GM23338 (cell line): ENCODE measurements at regions not wholly inside any gene's neighbourhood (a gene's known extent, or its start where the extent isn't known, plus 50 kb on each side); places are given as distances from the start of the nearest gene placed in this dataset.

Source experiments
- ATAC-seq: fragments of 200-7000 bp; cut with Tn5 transposase; 3 replicates; pipeline ENCODE4 v1.9.1; 2020
- DNase-seq: peaks from one replicate; pipeline ENCODE4 v3.0.0-alpha.2; 2015; ENCODE audit warnings: low spot score
- H2AFZ ChIP-seq: fragments of 200-600 bp; sonication (generic); 2 replicates; pipeline ENCODE4 v1.8.0; 2016; ENCODE audit warnings: antibody characterized with exemption, mild to moderate bottlenecking, moderate library complexity
- H3F3A ChIP-seq: fragments of 200-600 bp; sonication (generic); replicated peaks from 2 replicates; pipeline ENCODE4 v1.8.0; 2017; ENCODE audit warnings: antibody characterized with exemption, mixed run types, low read depth
- H3K27ac ChIP-seq: fragments of 200-600 bp; sonication (generic); 2 replicates; pipeline ENCODE4 v1.6.1; 2016; ENCODE audit warnings: low read depth
- H3K27me3 ChIP-seq: fragments of 200-600 bp; sonication (generic); 2 replicates; pipeline ENCODE4 v1.8.0; 2016; ENCODE audit warnings: mild to moderate bottlenecking, mixed run types, moderate library complexity; ENCODE audit not compliant: insufficient read depth
- H3K36me3 ChIP-seq: fragments of 200-600 bp; sonication (generic); 2 replicates; pipeline ENCODE4 v1.8.0; 2016; ENCODE audit warnings: mild to moderate bottlenecking; ENCODE audit not compliant: insufficient read depth
- H3K4me1 ChIP-seq: fragments of 200-600 bp; sonication (generic); 2 replicates; pipeline ENCODE4 v1.8.0; 2016; ENCODE audit warnings: mild to moderate bottlenecking, moderate library complexity; ENCODE audit not compliant: insufficient read depth
- H3K4me2 ChIP-seq: fragments of 200-600 bp; sonication (generic); 2 replicates; pipeline ENCODE4 v1.7.1; 2017; ENCODE audit warnings: mixed run types
- H3K4me3 ChIP-seq: fragments of 200-600 bp; sonication (generic); 2 replicates; pipeline ENCODE4 v1.6.1; 2016; ENCODE audit warnings: mixed run types
- H3K79me2 ChIP-seq: fragments of 200-600 bp; sonication (generic); replicated peaks from 2 replicates; pipeline ENCODE4 v1.8.0; 2017; ENCODE audit warnings: mild to moderate bottlenecking; ENCODE audit not compliant: insufficient read depth
- H3K9me2 ChIP-seq: fragments of 200-600 bp; sonication (generic); 2 replicates; pipeline ENCODE4 v1.8.0; 2017; ENCODE audit not compliant: insufficient read depth
- H4K20me1 ChIP-seq: fragments of 200-600 bp; sonication (generic); replicated peaks from 2 replicates; pipeline ENCODE4 v1.8.0; 2017; ENCODE audit warnings: mild to moderate bottlenecking; ENCODE audit not compliant: insufficient read depth
- H3K27ac Mint-ChIP-seq: 2 replicates; pipeline ENCODE4 v1.8.0; 2020; ENCODE audit warnings: inconsistent platforms, mild to moderate bottlenecking, moderate library complexity, mixed read lengths
- H3K27me3 Mint-ChIP-seq: 3 replicates; pipeline ENCODE4 v1.8.0; 2022; ENCODE audit warnings: low read depth, mild to moderate bottlenecking, moderate library complexity, mixed read lengths, inconsistent platforms; ENCODE audit not compliant: insufficient read depth, poor library complexity
- H3K36me3 Mint-ChIP-seq: 3 replicates; pipeline ENCODE4 v1.8.0; 2021; ENCODE audit warnings: low read depth, mild to moderate bottlenecking, inconsistent platforms, moderate library complexity, mixed read lengths
- H3K4me1 Mint-ChIP-seq: 3 replicates; pipeline ENCODE4 v1.8.0; 2020; ENCODE audit warnings: mild to moderate bottlenecking, inconsistent platforms, mixed read lengths
- H3K4me3 Mint-ChIP-seq: 3 replicates; pipeline ENCODE4 v1.8.0; 2021; ENCODE audit warnings: moderate library complexity, mild to moderate bottlenecking, inconsistent platforms, mixed read lengths
- H3K9me3 Mint-ChIP-seq: 3 replicates; pipeline ENCODE4 v1.8.0; 2020; ENCODE audit warnings: moderate library complexity, mild to moderate bottlenecking, inconsistent platforms, mixed read lengths
- CREB1 ChIP-seq: fragments of 250-450 bp; sonication (Bioruptor Pico); IDR thresholded peaks from 2 replicates; pipeline ENCODE4 v1.5.0; 2020; ENCODE audit warnings: low read depth, mild to moderate bottlenecking, moderate library complexity
- CTCF ChIP-seq, 2 experiments: fragments of 200-600 bp in 1 of 2; sonication (generic) in 1 of 2; conservative IDR thresholded peaks; 2 replicates each; pipeline versions ENCODE4 v1.5.1 to v1.6.1; 2016 to 2017; ENCODE audit warnings: antibody characterized with exemption in 2 of 2, low read depth in 2 of 2, mild to moderate bottlenecking in 2 of 2, moderate library complexity in 1 of 2
- ETS1 ChIP-seq: IDR thresholded peaks from 2 replicates; pipeline ENCODE4 v1.6.1; 2016; ENCODE audit warnings: antibody characterized with exemption
- EZH2 ChIP-seq: fragments of 200-600 bp; sonication (generic); IDR thresholded peaks from one replicate; pipeline ENCODE4 v1.8.0; 2017; ENCODE audit warnings: antibody characterized with exemption, mild to moderate bottlenecking, low read depth; ENCODE audit not compliant: unreplicated experiment
- EZH2phosphoT487 ChIP-seq: fragments of 200-600 bp; sonication (generic); IDR thresholded peaks from one replicate; pipeline ENCODE4 v1.8.1; 2018; ENCODE audit warnings: antibody characterized with exemption; ENCODE audit not compliant: unreplicated experiment
- JUNB ChIP-seq: IDR thresholded peaks from one replicate; pipeline ENCODE4 v1.6.1; 2016; ENCODE audit warnings: antibody characterized with exemption; ENCODE audit not compliant: unreplicated experiment
- NANOG ChIP-seq: IDR thresholded peaks from 2 replicates; pipeline ENCODE4 v1.6.1; 2016; ENCODE audit warnings: antibody characterized with exemption, borderline replicate concordance
- POLR2AphosphoS5 ChIP-seq: IDR thresholded peaks from 2 replicates; pipeline ENCODE4 v1.6.1; 2016; ENCODE audit warnings: antibody characterized with exemption, low read depth
- REST ChIP-seq: IDR thresholded peaks from one replicate; pipeline ENCODE4 v1.6.1; 2018; ENCODE audit warnings: antibody characterized with exemption; ENCODE audit not compliant: unreplicated experiment
- STAT1 ChIP-seq: IDR thresholded peaks from one replicate; pipeline ENCODE4 v1.6.1; 2016; ENCODE audit warnings: antibody characterized with exemption; ENCODE audit not compliant: unreplicated experiment
- ZNF114 ChIP-seq: fragments of 250-450 bp; sonication (Bioruptor Pico); IDR thresholded peaks from 2 replicates; pipeline ENCODE4 v1.5.0; 2020; ENCODE audit warnings: mild to moderate bottlenecking, moderate library complexity
- ZNF331 ChIP-seq: fragments of 250-450 bp; sonication (Bioruptor Pico); IDR thresholded peaks from 2 replicates; pipeline ENCODE4 v1.5.0; 2020; ENCODE audit warnings: low read depth, mild to moderate bottlenecking, moderate library complexity
- ZNF462 ChIP-seq: fragments of 250-450 bp; sonication (Bioruptor Pico); IDR thresholded peaks from 2 replicates; pipeline ENCODE4 v1.5.0; 2020; ENCODE audit warnings: mild to moderate bottlenecking, moderate library complexity

- Histone ChIP-seq H4K20me1 (no peaks in the 10 kb centered on the region), H3F3A (no peaks in the 10 kb centered on the region), H3K4me3 (no peak overlapping the region), H3K27ac (no peak overlapping the region), H3K79me2 (no peaks in the 10 kb centered on the region), H3K27me3 (peaks cover 29% of the 10 kb centered on the region), H2AFZ (no peak overlapping the region), H3K4me2 (no peak overlapping the region), H3K4me1 (peaks cover 4% of the 10 kb centered on the region; the same call in 1 of the 2 replicates), H3K9me2 (no peaks in the 10 kb centered on the region), H3K36me3 (no peaks in the 10 kb centered on the region)
- peaks cover 28% of the 10 kb centered on the region for H3K27me3 Mint-ChIP-seq
- H3K36me3 Mint-ChIP-seq = peaks cover 22% of the 10 kb centered on the region
- H3K4me3 Mint-ChIP-seq = no peak overlapping the region
- no peak overlapping the region for H3K27ac Mint-ChIP-seq
- no peak for DNase-seq
- H3K4me1 Mint-ChIP-seq = peaks cover 3% of the 10 kb centered on the region; the same call in 1 of the 3 replicates
- peaks cover 34% of the 10 kb centered on the region for H3K9me3 Mint-ChIP-seq
- no peak for ATAC-seq
- no peak for TF ChIP-seq CREB1 (CRISPR knock-in tag)
- no peak for TF ChIP-seq ZNF462 (CRISPR knock-in tag)
- no peak for TF ChIP-seq JUNB
- no peak for TF ChIP-seq EZH2
- no peak for TF ChIP-seq STAT1
- TF ChIP-seq ZNF331 (CRISPR knock-in tag) = no peak
- no peak for TF ChIP-seq ETS1
- no peak for TF ChIP-seq CTCF (conservative IDR thresholded peaks at IDR 0.05; ENCODE audit: low read depth in 2 of 2)
- TF ChIP-seq POLR2AphosphoS5 = no peak
- TF ChIP-seq NANOG = no peak
- TF ChIP-seq ZNF114 (CRISPR knock-in tag) = no peak
- TF ChIP-seq EZH2phosphoT487 = no peak
- TF ChIP-seq REST = no peak
Measured at GRCh38 chr17:77526728-77527350, 386.1 kb downstream of the SEC14L1 start.
